Activated CD4-positive, alpha-beta T cell treated with anti-CD3 and anti-CD28 coated beads, Interleukin-2, Interleukin-4, amounts not matched to agents 100 ng/mL and 50 ng/mL, durations not matched to agents 16 hours and 8 hours (primary cell): ENCODE measurements at regions not wholly inside any gene's neighbourhood (a gene's known extent, or its start where the extent isn't known, plus 50 kb on each side); places are given as distances from the start of the nearest gene placed in this dataset.
"Not testable (repeated sequence)": the region's sequence is repeated elsewhere in the genome, so short reads cannot be mapped to it uniquely, and the experiment has no call there.

ENCODE experiments used
- DNase-seq: peaks from one replicate; pipeline ENCODE4 v3.0.0-alpha.2; 2020; ENCODE audit warnings: low spot score

- no peak for DNase-seq
Observed at GRCh38 chr11:82533628-82534327, 199.9 kb downstream of the FAM181B start.

DNA sequence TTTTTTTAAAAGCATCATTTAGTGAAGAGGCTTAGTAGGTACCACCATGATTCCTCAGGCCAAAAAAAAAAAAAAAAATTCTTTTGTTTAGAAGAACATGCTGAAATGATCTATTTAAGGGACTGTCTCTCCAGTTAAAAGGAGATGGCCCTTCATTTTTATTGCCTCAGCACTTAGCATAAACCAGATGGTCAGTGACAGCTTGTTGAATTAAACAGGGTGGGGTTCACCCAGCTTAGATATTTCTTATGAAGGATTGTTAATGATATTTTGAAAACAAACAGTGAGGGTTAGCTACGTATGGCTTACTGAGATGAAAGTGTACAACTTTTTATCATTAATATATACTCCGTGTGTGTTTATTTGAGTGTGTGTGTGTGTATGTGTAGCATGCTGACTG is 203.7 kb downstream of the FAM181B start:
- no peak for DNase-seq

DNA sequence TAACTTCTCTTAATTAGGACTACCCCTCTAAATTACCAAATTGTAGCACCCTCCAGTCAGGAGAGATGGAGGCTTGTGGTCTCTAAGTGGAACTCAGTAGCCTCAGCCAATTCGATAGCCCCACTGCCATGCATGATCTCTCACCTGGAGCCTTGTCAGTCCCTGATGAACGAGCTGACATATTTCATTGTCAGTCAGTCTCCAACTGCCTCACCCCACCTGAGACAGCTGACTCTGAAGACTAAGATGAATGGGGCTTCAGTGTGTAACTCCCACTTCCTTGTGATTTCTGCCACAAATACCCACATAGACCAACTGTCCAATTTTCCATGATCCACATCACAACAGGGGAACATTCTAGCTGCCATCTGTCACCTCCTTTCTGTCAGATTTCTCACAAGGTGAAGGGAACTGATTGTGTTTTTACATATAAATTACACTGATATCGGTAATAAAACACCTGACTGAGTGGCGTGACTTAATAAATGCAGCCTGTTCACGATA is 206.5 kb downstream of the FAM181B start:
- no peak for DNase-seq

DNA sequence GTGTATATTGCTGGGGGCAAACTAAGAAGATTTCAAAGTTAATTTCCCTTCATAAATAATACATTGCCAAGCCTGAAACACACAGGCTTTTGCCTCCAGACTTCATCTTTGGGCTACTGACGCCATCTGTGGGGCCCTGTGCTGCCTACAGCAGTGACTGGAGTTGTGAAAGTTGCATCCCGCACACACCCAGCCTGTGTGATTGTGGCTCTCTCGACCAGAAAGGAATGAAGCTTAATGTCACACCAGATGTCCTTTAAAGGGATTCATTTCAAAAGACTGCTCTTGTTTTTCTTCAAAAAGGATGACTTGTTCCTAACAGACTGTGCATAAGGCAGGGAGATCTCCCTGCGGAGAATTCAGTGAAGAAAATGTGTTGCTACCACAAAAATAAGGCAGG is 210.5 kb downstream of the FAM181B start:
- no peak for DNase-seq

- DNase-seq = no peak
Observed at GRCh38 chr11:82521427-82521826, 212.2 kb downstream of the FAM181B start.

- no peak for DNase-seq
Observed at GRCh38 chr11:82507288-82507687, 226.4 kb downstream of the FAM181B start.

- DNase-seq = no peak
Observed at GRCh38 chr11:82505379-82505778, 228.3 kb downstream of the FAM181B start.

GRCh38 chr11:82501174-82501573 is 232.5 kb downstream of the FAM181B start:
- DNase-seq = not testable (repeated sequence)

DNA sequence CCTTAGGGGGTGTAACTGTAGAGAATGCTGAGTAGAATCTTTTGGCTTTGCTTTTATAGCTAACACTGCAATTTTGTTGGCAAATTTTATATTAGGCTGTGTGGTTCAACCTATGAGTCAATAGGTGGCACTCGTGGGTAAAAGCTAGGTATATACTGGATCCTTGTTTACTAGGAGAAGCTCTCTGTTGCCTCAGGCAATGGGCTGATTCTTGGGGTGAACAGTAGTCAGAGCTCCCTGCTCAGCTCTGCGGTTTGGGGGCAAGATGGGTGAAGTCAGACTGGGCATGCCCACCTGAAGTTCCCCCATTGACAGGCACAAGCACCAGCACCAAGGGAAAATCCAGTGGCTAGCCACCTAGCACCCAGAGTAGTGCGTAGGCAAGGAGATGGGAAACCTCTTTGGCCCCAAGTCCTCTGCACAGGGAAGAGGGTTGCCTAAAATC is 238.7 kb downstream of the FAM181B start:
- peak; percentile 4 for DNase-seq

GRCh38 chr11:82474876-82475275 is 258.8 kb downstream of the FAM181B start:
- DNase-seq = no peak

- DNase-seq = no peak
Observed at GRCh38 chr11:82465481-82465880, 268.2 kb downstream of the FAM181B start.

DNA sequence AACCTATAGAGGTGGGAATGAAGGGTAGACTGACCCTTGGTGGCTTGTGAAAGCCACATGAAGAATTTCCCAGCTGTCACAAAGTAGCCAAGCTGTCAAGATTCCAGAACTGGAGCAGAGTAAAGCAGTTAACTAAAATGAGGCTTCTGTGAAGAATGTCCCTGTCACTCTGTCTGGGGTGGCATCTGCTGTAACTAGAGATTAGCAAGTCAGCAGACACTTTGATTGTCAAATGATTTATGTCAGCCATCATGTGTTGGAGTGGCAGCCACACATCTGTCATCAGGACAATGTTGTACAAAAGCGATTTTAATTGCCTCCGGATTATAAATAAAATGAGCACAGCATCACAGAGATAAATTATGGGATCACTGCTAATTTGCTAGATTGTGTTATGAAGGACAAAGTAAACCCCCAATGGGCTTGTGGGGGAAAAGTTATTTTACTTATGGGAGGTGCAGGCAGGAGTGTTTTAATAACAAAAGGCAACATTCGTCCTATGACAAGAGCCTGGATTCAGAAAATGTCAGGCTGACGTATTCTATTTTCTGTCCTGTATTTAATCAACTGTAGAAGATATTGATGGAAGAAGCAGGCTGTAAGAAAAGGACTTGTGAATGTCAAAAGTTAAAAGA is 270.9 kb downstream of the FAM181B start:
- DNase-seq = no peak

- no peak for DNase-seq
Observed at GRCh38 chr11:82458761-82459160, 274.9 kb downstream of the FAM181B start.

DNA sequence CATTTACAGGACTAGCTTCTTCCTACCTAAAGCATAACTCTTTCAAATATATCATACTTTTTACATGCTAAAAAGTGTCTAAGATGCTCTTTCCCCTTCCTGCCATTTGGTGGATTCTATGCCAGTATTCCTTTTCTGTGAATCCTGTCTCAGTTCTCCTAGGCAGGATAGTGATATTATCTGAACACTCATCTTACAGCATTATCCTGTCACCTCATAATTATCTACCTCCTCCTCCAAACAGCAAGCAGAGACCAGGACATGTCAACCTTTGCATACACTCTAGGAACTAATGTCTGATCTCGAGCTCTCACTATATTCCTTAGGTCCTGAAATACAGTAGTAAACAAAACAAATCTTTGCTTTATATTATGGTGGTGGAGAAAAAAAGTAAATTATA is 275.5 kb downstream of the FAM181B start:
- DNase-seq = no peak

- DNase-seq = no peak
Observed at GRCh38 chr11:82450996-82451395, 282.7 kb downstream of the FAM181B start.

DNA sequence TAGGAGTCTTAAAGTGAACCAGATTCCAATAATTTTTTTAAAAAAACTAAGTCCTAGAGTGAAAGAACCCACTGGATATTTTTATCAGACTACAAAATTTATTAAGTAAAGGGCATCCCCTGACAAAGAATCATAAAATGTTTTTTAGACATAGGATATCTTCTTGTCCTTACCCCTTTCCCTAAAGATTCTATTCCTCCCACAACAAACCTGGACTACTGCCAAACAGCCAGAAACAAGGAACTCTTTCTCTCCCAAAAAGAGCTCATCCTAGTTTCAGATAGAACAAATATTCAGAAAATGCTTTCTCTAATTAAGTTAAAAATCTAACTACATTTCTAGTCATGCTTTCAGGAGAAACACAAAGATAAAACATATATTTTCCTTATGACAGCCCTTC is 327.1 kb downstream of the FAM181B start:
- DNase-seq = no peak

- no peak for DNase-seq
Observed at GRCh38 chr11:82405421-82405820, 328.2 kb downstream of the FAM181B start.

DNA sequence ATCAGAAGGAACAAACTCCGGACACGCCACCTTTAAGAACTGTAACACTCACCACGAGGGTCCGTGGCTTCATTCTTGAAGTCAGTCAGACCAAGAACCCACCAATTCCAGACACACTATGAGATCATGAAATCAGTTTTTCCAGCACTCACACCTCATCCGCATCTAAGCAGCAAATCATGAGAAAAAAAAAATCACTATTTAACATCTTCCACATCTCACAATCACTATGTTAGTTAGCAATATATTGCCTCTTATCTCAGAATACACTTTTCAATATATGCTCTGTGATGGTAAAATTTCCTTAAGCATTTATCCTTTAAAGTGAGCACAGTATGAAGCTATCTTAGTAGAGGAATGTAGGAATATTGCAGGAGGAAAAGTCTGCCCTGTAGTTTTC is 328.7 kb downstream of the FAM181B start:
- DNase-seq = no peak

DNA sequence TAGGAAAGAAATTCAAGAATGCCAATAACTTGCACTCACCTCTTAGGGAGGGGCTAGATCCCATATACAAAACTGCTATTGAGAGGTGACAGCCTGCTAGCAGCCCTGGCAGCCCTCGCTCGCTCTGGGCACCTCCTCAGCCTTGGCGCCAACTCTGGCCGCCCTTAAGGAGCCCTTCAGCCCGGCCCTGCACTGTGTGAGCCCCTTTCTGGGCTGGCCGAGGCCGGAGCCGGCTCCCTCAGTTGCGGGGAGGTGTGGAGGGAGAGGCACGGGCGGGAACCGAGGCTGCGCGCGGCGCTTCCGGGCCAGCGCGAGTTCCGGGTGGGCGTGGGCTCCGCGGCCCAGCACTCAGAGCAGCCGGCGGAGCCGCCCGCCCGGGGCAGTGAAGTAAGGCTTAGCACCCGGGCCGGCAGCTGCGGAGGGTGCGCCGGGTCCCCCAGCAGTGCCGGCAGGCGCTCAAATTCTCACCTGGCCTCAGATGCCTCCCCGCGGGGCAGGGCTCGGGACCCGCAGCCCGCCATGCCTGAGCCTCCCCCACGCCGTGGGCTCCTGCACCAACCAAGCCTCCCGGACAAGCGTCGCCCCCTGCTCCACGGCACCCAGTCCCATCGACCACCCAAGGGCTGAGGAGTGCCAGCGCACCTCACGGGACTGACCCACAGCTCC is 329.9 kb downstream of the FAM181B start:
- no peak for DNase-seq

GRCh38 chr11:82398300-82398815 is 335.3 kb downstream of the FAM181B start:
- DNase-seq = no peak

GRCh38 chr11:82396639-82397038 is 337.0 kb downstream of the FAM181B start:
- DNase-seq = not testable (repeated sequence)

GRCh38 chr11:82384308-82384707 is 349.4 kb downstream of the FAM181B start:
- no peak for DNase-seq
